ENCODE measurements at regions not wholly inside any gene's neighbourhood (a gene's known extent, or its start where the extent isn't known, plus 50 kb on each side); places are given as distances from the start of the nearest gene placed in this dataset.

DNA sequence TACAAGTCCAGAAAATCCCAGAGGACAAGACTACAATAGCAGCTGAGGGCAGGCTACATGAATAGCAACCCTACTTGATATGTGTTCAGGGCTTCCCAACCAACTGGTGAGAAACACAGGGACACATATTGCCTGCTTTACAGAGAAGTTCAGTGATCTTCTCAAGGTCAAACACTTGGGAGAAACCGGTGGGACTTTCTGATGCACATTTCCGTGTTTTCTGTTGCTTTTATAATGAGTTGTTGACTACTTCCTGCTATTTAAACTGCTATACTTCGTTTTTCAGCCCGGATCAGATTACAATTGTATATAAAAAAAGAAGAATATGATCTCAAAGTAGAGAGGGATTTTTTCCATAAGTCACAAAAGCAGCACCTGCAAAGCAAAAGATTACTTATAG is 175.1 kb downstream of the SNX18 start:
- TF ChIP-seq, protein P1, sequence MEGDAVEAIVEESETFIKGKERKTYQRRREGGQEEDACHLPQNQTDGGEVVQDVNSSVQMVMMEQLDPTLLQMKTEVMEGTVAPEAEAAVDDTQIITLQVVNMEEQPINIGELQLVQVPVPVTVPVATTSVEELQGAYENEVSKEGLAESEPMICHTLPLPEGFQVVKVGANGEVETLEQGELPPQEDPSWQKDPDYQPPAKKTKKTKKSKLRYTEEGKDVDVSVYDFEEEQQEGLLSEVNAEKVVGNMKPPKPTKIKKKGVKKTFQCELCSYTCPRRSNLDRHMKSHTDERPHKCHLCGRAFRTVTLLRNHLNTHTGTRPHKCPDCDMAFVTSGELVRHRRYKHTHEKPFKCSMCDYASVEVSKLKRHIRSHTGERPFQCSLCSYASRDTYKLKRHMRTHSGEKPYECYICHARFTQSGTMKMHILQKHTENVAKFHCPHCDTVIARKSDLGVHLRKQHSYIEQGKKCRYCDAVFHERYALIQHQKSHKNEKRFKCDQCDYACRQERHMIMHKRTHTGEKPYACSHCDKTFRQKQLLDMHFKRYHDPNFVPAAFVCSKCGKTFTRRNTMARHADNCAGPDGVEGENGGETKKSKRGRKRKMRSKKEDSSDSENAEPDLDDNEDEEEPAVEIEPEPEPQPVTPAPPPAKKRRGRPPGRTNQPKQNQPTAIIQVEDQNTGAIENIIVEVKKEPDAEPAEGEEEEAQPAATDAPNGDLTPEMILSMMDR (IDR thresholded peaks at IDR 0.05; ENCODE audit: insufficient read depth, low read depth, low read length) = no peak
- H3K4me3 ChIP-seq (ENCODE audit: low read depth, low read length) = no peak overlapping the region
- no peak for DNase-seq (ENCODE audit: low read depth)

DNA sequence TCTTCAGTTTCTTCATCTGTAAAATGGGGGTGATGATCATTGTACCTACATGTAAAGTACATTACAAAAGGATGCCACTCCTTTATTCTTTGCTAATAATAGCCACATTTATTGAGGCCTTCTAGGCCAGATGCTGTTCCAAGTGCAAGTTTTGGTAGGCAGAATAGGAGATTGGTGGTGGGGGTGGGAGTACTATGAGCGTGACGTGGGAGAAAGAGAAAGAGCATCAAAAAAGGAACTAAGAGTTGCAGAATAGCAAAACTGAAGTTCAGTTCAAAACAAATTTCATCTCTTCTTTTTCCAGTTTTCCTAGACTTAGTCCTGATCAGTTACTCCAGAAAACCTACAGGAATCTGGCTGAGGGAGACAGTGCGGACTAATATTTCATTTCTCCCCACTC is 174.1 kb downstream of the SNX18 start:
- TF ChIP-seq, protein P1 (IDR thresholded peaks at IDR 0.05; ENCODE audit: insufficient read depth, low read depth, low read length) = no peak
- H3K4me3 ChIP-seq (ENCODE audit: low read depth, low read length) = no peak overlapping the region
- DNase-seq (ENCODE audit: low read depth) = no peak

DNA sequence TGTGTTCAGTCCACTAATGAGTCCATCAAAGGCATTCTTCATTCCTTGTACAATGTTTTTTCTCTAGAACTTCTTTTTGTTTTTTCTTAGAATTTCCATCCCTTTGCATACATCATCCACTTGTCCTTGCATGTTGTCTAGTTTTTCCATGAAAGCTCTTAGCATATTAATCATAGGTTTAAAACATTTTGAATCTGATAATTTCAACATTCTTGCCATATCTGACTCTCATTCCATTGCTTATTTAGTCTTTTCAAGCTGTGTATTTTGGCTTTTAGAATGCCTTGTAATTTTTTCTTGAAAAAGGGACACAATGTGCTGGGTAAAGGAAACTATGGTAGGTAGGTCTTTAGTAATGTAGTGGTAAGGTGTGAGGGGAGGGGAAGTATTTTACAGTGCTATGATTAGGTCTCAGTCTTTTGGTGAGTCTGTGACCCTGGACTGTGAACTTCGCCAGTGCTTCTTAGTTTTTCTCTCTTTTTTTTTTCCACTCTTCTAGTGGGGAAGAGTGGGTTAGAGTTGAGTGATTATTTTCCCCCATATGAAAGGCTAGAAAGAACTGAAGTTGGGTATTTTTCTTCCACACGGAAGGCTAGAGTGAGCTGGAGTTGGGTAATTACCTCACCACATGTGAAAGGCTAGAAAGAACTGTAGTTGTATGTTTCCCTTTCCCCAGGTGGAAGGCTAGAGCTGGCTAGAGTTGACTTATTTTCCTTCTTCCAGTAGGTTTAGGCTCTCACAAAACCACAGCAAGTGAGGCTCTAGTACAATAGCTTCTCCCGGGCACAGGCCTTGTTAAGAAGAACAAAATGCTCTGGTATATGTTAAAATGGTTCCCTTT is 172.1 kb downstream of the SNX18 start:
- TF ChIP-seq, protein P1 (IDR thresholded peaks at IDR 0.05; ENCODE audit: insufficient read depth, low read depth, low read length) = no peak
- no peak overlapping the region for H3K4me3 ChIP-seq (ENCODE audit: low read depth, low read length)
- no peak for DNase-seq (ENCODE audit: low read depth)

DNA sequence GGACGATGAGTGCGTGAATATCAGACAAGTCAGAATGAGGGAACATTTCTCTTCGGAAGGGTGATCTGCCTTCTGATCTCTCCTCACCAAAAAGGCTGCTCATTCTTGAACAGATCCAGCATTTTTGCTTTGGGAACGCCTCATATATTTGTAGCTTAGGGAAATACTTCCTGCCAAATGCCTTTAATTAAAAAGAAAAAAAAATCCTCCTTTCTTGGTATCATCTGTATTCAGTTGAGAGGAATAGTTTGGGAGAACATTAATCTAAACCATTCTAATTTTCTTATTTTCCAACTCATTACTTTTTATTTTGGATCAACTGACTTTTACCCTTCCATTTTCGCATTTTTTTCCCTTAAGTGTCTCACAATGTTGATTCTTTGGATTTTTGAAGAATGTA is 163.4 kb downstream of the SNX18 start:
- no peak overlapping the region for H3K4me3 ChIP-seq (ENCODE audit: low read depth, low read length)
- no peak for DNase-seq (ENCODE audit: low read depth)
- TF ChIP-seq, protein P1 (IDR thresholded peaks at IDR 0.05; ENCODE audit: insufficient read depth, low read depth, low read length) = no peak

DNA sequence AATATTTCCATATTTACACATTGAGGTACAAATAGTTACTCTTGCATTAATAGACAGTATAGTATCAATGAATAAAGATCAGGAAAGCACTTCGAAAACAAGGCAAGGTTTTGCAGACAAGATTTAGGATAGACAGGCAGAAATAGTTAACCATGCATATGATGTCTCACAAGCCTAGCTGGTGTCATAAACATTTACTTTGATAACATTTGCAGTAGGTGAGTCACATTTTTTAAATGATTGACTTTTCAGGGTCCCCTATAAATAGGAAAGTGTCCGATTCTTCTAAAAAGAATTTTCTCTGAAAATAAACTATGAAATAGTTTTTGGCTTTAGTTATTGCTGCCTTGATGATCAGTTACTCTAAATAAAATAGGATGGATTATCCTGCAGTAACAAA is 162.1 kb downstream of the SNX18 start:
- TF ChIP-seq, protein P1 (IDR thresholded peaks at IDR 0.05; ENCODE audit: insufficient read depth, low read depth, low read length) = no peak

DNA sequence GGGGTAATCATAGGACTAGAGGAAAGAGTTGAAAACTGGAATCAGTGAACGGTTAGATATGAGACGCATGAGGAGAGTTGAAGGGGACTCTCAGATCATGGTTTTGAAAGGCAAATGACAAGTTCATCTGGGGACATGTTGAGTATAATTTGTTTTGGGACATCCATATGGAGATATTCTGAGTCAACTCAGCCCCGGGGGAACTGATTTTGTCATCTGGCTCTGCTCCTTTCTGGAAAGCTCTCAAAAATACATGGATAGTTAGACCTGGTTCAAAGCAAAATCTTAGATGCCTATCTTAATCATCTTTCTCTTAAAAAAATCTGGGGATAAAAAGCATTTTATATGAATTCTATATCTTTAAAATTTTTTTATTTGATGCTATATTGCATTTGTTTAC is 161.2 kb downstream of the SNX18 start:
- no peak overlapping the region for H3K4me3 ChIP-seq (ENCODE audit: low read depth, low read length)
- no peak for DNase-seq (ENCODE audit: low read depth)
- TF ChIP-seq, protein P1 (IDR thresholded peaks at IDR 0.05; ENCODE audit: insufficient read depth, low read depth, low read length) = no peak

More for the DNA sequence above, 162.1 kb downstream of the SNX18 start:
- DNase-seq (ENCODE audit: low read depth) = no peak
- H3K4me3 ChIP-seq (ENCODE audit: low read depth, low read length) = no peak overlapping the region
